NCI-H2107 treated with DMSO at 0.1 percent for 48 hours (cell line): ENCODE measurements at regions not wholly inside any gene's neighbourhood (a gene's known extent, or its start where the extent isn't known, plus 50 kb on each side); places are given as distances from the start of the nearest gene placed in this dataset.
"Not testable (repeated sequence)": the region's sequence is repeated elsewhere in the genome, so short reads cannot be mapped to it uniquely, and the experiment has no call there.

Source experiments
- DNase-seq: peaks from one replicate; lab custom pipeline; 2025; ENCODE audit not compliant: unreplicated experiment; lab: John Stamatoyannopoulos, UW

GRCh38 chr12:9342614-9343353 lies 134.6 kb upstream of the PZP start:
- DNase-seq = no peak

GRCh38 chr12:9341260-9341585 lies 133.0 kb upstream of the PZP start:
- DNase-seq = no peak

- DNase-seq = no peak
These were observed 132.4 kb upstream of the PZP start for GRCh38 chr12:9340422-9341259.

- no peak for DNase-seq
These were observed 129.5 kb upstream of the PZP start for GRCh38 chr12:9337656-9338055.

GRCh38 chr12:9336375-9337011 lies 128.3 kb upstream of the PZP start:
- not testable (repeated sequence) for DNase-seq

GRCh38 chr12:9335867-9336266 lies 127.7 kb upstream of the PZP start:
- no peak for DNase-seq

GRCh38 chr12:9334964-9335363 lies 126.8 kb upstream of the PZP start:
- no peak for DNase-seq

- DNase-seq = no peak
These were observed 126.0 kb upstream of the PZP start for GRCh38 chr12:9334041-9334692.

- no peak for DNase-seq
These were observed 125.0 kb upstream of the PZP start for GRCh38 chr12:9333161-9333560.

- DNase-seq = no peak
These were observed 124.4 kb upstream of the PZP start for GRCh38 chr12:9332564-9332963.

- DNase-seq = peak; percentile 48
These were observed 123.0 kb upstream of the PZP start for GRCh38 chr12:9331218-9331626.

- DNase-seq = no peak
These were observed 120.8 kb upstream of the PZP start for GRCh38 chr12:9329019-9329418.

GRCh38 chr12:9328065-9328464 lies 119.9 kb upstream of the PZP start:
- DNase-seq = no peak

GRCh38 chr12:9327320-9327719 lies 119.1 kb upstream of the PZP start:
- no peak for DNase-seq

GRCh38 chr12:9326849-9327248 lies 118.7 kb upstream of the PZP start:
- not testable (repeated sequence) for DNase-seq

- no peak for DNase-seq
These were observed 117.9 kb upstream of the PZP start for GRCh38 chr12:9326085-9326484.

GRCh38 chr12:9325471-9325870 lies 117.3 kb upstream of the PZP start:
- DNase-seq = no peak

- DNase-seq = no peak
These were observed 116.6 kb upstream of the PZP start for GRCh38 chr12:9324782-9325181.

- no peak for DNase-seq
These were observed 115.0 kb upstream of the PZP start for GRCh38 chr12:9323144-9323681.

GRCh38 chr12:9319842-9320173 lies 111.6 kb upstream of the PZP start:
- peak; percentile 19 for DNase-seq

- no peak for DNase-seq
These were observed 111.0 kb upstream of the PZP start for GRCh38 chr12:9319044-9319841.
